HG03097 (cell line): ENCODE measurements at regions not wholly inside any gene's neighbourhood (a gene's known extent, or its start where the extent isn't known, plus 50 kb on each side); places are given as distances from the start of the nearest gene placed in this dataset.

Experiments used
- ATAC-seq: cut with Tn5 transposase; IDR thresholded peaks from one replicate; pipeline ENCODE4 v1.9.1; 2021; ENCODE audit not compliant: unreplicated experiment, low FRiP score

DNA sequence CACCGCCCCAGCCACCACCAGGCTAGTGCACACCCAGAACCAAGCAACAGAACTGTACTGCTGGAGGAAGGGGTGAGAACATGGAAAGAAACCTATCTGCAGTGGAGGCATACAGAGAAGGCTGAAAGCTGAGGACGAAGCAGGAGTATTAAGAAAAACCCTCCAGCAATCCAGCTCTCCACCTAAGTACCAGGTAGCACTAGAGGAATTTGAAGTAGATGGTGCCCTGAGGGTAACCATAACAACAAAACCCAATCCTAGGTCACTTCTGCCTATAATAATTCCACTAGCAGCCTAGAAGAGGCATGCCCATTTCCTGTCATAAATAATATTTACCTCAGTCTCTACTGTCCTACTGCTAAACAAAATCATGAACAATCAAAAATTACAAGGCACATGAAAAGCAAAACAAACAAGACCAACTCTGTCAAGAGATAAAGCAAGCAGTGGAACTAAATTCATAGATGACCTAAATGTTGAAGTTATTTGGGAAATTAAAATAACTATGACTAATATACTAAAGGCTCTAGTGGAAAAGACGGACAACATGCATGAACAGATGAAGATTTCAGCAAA, 51.1 kb downstream of the HYCC1 start:
- ATAC-seq = no peak

DNA sequence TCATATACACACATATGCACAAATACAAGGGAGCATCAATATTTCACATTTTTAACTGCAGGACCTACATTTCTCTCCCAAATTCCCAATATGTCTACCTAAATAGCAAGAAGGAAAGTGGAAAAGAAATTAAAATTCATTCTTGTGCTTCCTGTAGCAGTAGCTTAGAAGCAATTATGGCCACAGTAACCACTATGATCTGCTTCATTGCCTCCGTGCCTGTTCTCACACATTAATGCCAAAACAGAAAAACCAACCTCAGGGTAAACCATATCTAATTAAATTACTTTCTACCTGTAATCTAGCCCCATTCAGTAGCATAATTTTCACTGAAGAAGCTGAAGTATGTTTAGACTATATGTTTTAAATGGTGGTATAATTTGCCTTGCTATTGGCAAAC, 55.2 kb downstream of the HYCC1 start:
- no peak for ATAC-seq

DNA sequence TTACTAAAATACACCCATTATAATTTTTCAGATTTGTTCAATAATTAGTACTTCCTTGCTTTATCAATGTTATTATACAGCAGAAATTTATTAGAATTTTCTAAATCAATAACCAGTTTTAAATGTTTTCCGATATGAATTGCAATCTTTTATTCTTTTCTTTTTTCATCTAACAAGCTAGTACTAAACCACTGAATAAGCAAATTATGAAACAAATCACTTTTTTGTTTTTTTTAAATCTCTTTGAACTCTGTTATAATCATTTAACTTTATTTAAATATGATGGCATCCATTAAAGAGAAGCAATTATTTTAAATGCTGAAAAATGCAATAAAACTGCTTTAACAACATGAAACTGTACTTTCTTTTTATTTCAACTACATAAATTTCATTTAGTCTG, 59.7 kb downstream of the HYCC1 start:
- no peak for ATAC-seq

DNA sequence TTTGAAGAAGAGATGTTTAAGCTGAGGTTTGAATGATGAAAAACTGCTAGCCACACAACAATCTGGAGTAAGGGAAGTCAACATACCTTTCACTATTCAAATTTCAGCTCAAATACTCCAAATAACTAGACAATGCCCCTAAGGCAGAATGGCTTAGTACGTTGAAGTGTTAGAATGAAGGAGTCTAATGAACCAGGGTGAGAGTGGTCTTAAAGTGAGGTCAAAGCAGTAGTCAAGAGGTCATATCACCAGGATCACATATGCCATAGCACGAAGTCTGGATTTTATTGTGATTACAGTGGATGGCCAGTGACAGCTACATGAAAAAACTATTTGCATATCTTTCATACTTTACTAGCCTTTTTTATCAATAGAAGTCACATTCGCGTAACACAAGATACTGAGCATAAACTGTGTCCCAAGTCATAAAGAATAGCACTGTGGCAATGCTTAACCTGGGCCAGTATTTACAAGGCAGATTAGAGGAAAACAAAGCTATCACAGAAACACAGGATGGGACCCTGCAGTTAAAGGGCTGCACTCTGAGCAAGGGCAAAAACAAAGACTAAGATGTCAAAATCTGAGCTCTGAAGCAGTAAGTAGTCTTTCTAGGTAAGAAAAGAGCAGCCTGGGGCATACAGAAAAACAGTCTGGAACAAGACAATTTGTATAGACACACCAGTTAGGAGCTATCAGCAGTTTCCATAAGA, 61.5 kb downstream of the HYCC1 start:
- no peak for ATAC-seq

DNA sequence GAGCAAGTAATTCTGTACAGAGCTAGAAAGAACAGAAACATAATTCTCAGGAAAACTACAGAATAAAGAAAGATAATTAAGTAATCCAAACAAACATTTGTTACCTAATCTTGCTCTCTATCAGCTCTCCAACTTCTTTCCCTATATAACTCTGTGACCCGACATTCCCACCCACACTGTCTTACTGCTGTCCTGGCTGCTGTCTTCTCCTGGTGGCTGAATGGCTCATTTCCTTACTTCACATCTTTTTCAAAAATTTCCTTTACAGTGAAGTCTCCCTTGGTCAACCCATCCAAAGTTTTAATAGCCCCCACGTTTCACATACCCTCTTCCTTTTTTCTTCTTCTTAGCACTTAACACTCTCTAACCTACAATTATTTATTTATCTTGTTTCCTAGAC, 64.0 kb downstream of the HYCC1 start:
- no peak for ATAC-seq

DNA sequence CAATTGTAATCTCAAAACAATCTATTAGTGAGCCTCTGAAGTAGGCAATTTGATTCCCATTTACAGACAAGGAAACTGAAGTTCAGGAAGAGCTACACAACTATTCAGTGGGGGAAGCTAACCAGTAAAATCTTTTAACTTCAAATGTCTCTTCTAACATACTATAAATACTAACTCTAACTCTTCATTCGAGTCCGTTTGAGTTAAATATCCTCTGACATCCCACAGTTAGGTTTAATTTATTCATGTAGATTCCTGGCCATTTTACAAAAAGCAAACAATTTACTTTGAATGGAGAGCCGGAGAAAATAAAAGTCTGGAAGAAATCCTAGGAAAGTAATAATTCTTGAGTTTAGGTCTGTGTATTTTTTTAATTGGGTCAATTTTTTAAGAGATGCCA, 64.7 kb downstream of the HYCC1 start:
- no peak for ATAC-seq

DNA sequence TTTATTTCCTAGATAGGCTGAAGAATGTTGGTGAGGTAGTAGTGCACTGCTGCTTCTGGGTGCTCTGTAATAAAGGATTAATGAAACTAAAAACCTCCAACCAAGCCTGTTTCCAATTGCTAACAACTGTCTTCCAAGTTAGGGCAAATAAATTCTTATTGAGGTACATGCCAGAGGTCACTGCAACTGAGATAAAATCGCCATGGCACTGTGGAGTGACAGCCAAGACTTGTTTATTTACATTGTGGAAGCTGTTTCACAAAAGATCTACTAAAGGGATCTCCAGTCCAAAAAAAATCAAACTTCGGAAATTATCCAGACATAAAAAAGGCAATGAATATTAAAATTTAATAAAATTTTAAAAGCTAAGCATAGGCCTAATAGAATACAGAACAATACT, 65.2 kb downstream of the HYCC1 start:
- no peak for ATAC-seq

DNA sequence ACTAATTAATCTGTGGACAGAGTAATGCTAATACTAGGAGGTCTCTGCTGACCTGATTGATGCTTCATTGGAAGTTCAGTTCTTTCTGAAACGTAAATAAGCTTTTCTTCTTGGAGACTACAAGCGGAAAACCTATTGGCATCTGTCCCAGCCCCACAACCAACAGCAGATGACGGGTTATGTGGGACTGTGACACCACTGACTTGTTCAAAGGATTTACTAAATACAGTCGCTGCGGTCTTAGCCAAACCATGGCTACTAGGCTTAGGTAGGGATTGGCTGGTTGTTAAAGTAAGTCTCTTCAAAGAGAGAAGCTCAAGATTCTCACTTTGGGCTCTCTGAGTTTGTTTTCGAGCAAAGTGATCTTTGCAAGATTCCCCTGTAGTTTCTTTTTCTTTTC, 68.3 kb downstream of the HYCC1 start:
- no peak for ATAC-seq

DNA sequence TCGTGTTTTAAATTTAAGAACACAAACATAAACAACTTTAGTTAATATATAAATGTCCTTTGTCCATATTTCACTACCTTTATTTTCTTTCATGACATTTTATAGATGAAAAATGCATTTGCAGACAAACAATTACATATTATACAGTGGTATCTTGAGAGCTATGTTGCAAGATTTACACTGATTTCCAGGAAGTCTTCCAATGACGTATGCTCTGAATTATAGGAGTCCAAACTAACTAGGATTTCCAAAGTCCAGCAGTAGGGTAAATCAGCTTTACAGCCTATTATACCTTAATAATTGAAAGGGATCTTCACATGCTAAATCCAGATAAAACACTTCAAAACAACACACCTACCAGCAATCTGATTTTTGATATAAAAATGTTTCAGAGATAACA, 69.4 kb downstream of the HYCC1 start:
- no peak for ATAC-seq

DNA sequence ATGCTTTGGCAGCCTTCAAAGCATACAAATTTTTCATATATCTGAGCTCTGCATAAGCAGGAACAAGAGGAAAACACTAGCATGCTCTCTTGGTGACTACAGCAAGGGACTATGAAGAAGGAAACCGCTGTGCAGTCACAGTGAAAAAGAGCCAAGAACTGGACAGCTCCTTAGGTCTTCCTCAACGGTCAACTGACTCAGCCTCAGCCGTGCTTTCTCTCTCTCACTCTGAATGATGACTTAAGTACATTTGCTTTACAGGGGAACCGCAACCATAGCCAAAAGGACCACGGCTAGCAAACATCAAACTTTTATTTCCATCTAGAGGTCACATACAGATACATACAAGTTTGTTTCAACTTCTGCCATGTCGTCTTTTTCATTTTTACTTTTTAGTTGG, 69.9 kb downstream of the HYCC1 start:
- no peak for ATAC-seq

DNA sequence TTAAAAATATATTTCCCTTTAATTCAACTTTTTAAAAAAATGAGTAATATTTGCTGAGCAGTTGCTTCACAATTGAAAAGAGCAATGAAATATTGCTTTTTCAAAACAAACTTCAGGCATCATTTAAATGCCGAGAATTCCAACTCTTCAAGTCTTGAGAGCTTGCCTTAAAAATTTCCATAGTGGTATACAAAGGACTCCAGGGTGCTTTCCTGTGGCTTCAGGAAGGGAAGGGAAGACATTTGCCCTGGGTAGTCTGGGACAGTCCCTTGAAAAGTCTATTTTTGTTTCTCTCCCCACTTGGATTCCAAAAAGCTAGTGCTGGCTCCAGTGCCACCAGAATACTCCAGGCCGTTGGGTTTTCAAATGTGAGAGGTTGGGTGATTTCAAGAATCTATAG, 71.7 kb downstream of the HYCC1 start:
- no peak for ATAC-seq

DNA sequence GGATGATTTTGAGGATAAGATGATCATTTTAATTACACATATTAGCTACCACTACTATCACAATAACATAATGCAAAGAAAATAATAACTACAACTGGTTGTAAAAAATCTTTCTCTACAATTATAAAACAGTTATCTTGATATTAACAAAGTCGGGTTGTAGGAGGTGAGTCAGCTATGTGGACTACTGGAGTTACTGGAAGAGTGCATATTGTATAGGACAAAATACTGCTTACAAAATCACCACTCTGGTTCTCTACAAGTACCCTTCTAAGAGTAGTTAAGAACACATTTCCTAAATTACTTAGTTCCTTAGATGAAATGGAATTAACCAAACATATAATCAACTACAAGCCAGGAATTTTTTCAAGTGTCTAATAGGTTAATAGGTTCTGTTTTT, 74.1 kb downstream of the HYCC1 start:
- no peak for ATAC-seq

DNA sequence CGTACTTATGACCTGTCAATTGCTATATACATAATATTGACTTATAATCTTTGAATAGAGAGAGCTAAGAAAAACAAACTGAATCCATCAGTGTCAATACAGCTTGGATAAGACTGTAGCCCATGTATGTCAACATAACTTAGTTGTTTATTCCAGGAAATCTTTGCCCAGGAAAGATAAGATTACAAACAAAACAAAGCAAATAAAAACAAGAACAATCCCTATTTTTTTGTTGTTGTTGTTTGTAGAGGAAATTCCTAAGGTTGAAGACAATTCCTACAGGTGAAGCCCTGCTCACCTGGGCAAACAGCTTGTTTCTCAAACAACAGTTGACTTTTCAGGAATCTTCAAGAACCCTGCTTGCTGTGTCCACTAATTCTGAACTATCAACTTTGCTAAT, 76.0 kb downstream of the HYCC1 start:
- ATAC-seq = no peak

DNA sequence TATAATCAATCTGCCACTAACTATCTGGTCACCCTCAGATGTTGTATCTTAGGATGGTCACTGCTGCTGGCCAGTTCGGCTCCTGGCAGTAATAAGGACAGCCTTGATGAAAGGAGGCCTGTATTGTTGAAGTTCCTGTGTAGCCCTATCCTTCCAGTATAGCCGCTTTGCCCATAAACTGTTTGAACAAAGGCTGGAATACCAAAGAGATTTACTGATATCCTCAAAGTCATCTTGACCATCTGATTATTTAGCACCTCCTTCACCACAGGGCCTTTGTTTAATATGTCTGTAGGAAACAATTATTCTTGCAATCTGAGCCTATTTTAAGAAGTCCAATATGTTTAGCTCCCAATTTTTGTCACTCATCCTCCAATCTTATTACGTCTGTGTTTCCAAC, 77.7 kb downstream of the HYCC1 start:
- no peak for ATAC-seq

DNA sequence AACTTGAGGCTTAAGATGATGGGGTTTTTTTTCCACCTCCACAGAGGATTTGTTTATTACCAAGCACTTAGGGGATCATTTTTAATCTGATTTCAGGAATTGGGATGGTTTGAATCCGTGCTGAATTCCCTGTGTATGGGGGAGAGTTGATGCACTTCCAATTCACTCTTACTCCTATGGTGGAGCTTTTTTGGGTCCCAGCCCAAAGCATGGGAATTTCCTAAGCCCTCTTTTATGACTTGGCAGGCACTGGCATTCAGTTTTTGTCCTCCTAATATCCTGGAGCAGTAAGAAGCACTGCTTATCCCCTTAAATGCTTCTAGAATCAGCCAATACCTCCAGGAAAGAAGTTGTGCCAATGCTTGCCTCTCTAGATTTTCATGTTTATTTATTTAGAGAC, 78.7 kb downstream of the HYCC1 start:
- no peak for ATAC-seq

DNA sequence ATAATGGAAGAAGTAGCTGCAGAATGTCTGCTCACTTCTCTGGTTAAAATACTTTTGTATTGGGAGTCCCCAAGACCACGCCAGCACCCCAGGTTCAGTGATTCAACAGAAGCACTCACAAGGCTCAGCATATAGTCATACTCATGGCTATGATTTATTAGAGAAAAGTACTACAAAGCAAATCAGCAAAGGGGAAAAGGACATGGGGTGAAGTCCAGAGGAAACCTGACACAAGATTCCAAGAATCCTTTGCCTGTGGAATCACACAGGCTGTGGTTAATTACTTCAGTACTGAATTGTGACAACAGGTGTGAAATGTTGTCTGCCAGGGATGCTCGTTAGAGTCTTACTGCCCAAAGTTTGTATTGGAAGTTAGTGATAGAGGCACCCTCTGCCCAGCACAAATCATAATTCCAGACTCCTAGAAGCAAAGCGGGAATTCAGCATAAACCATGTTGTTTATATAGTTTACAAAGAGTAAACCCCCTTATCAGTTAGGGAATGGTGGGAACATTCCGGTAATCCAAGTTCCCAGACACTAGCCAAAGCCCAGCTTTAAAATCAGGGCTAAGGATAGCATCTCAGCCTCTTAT, 79.4 kb downstream of the HYCC1 start:
- ATAC-seq = no peak

DNA sequence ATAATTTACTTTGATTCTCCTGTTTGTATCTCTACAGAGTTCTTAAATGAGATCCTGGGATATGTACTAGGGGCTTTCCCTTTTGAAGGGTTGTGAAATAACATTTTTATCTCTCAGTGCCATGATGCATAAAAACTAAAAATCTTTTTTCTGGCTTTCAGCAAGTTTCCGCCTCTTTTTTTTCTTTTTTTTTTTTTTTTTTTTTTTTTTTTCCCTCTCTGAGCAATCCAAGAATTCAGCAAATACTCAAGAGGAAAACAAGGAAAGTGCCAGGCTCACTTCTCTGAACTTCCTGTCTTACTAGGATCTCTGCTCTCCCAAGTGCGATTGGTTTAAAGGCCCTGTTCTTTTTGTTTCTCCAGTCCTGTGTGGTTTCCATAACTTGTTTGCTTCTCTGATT, 79.9 kb downstream of the HYCC1 start:
- no peak for ATAC-seq

DNA sequence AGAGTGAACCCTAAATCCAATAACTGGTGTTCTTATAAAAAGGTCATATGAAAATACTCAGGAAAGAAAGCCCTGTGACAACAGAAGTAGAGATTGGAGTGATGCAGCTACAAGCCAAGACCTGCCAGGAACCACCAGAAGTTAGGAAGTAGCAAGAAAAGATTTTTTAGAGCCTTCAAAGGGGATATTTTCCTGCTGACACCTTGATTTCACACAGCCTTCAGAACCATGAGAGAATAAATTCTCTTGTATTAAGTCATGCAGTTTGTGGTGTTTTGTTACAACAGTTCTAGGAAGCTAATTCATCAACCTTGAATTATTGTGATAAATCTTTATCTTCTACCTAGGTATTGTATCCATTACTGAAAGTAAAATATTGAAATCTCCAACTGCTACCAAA, 81.0 kb downstream of the HYCC1 start:
- no peak for ATAC-seq

DNA sequence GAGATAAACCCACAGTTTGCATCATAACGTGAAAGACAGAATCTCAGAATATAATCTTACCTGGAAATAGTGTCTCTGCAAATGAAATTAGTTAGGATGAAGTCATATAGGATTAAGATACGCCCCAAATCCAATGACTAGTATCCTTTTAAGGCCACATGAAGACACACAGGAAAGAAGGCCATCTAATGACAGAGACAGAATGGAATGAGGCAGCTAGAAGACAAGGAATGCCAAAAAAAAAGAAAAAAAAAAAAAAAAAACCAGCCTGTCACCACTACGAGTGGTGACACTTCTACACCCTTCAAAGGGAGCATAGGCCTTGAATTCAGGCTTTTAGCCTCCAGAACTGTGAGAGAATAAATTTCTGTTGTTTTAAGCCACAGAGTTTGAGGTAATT, 82.9 kb downstream of the HYCC1 start:
- ATAC-seq = no peak

DNA sequence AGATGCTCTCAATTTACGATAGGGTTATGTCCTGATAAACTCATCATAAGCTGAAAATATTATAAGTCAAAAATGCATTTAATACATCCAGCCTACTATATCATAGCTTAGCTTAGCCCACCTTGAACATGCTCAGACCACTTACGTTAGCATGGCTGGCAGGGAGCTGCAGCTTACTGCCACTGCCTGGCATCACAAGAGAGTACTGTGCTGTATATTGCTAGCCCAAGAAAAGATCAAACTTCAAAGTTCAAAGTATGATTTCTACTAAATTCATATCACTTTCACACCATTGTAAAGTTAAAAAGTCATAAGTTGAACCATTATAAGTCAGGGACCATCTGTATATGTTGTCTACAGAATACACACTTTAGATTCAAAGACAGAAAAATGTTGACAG, 91.6 kb downstream of the HYCC1 start:
- no peak for ATAC-seq

DNA sequence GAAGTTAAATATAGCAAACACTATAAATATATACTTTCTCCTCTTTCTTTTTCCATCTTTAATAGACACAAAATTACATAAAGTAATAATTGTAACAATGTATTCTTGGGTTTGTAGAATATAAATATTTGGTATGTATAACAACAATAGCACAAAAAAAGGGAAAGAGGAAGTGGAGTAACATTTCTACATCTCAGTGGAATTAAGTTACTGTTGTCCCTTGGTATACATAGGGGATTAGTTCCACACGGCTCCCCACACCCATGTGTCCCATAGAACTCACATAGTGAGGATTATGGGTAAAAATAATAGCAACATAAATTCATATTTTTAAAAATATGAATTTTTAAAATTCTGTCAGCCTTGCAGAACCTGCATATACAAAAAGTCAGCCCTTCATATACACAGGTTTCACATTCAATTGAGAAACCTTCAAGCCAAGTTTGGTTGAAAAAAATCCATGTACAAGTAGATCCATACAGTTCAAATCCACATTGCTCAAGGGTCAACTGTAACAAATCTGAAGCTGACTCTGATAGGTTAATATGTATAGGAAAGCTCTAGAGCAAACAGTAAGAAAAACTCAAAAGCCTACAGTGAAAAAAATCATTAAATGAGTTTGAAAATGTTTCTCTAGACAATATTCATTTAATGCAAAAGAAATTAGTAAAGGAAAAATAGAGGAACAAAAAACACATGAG, 92.4 kb downstream of the HYCC1 start:
- no peak for ATAC-seq

DNA sequence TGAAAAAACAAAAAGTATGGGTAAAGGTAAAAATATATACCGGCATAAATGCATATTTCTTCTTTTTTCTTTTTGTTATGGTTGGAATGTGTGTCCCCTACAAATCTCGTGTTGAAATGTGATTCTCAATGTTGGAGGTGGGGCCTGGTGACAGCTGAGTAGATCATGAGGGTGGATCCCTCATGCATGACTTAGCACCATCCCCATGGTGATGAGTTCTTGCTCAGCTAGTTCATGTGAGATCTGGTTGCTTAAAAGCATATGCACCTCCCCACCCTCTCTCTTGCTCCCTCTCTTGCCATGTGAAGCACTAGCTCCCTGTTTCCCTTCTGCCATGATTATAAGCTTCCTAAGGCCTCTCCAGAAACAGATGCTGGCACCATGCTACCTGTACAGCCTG, 93.3 kb downstream of the HYCC1 start:
- ATAC-seq = no peak
